ENCODE measurements at regions not wholly inside any gene's neighbourhood (a gene's known extent, or its start where the extent isn't known, plus 50 kb on each side); places are given as distances from the start of the nearest gene placed in this dataset.

- WGBS, 2 donors, result 70 to 73% methylated on average over 9 to 20 of the region's 20 CpGs
- no peak for DNase-seq
- intact Hi-C loops (cut with DNase I; ENCODE audit: low total_unique reads), result no loop called here
- no peaks in the 10 kb centered on the region for H3K4me1 ChIP-seq
- no peaks in the 10 kb centered on the region for H3K9me3 ChIP-seq
- H3K4me3 ChIP-seq, result no peak overlapping the region
- TF ChIP-seq, protein P1, sequence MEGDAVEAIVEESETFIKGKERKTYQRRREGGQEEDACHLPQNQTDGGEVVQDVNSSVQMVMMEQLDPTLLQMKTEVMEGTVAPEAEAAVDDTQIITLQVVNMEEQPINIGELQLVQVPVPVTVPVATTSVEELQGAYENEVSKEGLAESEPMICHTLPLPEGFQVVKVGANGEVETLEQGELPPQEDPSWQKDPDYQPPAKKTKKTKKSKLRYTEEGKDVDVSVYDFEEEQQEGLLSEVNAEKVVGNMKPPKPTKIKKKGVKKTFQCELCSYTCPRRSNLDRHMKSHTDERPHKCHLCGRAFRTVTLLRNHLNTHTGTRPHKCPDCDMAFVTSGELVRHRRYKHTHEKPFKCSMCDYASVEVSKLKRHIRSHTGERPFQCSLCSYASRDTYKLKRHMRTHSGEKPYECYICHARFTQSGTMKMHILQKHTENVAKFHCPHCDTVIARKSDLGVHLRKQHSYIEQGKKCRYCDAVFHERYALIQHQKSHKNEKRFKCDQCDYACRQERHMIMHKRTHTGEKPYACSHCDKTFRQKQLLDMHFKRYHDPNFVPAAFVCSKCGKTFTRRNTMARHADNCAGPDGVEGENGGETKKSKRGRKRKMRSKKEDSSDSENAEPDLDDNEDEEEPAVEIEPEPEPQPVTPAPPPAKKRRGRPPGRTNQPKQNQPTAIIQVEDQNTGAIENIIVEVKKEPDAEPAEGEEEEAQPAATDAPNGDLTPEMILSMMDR (IDR thresholded peaks at IDR 0.05), result no peak
- TF ChIP-seq POLR2A (IDR thresholded peaks at IDR 0.05), result no peak
- H3K36me3 ChIP-seq (ENCODE audit: low read depth, missing control alignments), result no peaks in the 10 kb centered on the region
- H3K27ac ChIP-seq, result no peak overlapping the region
- H3K27me3 ChIP-seq, result no peaks in the 10 kb centered on the region
Observed at GRCh38 chr4:1518997-1519700, 112.9 kb upstream of the NKX1-1 start.

GRCh38 chr4:1517592-1518411 lies 111.6 kb upstream of the NKX1-1 start:
- intact Hi-C loops (cut with DNase I; ENCODE audit: low total_unique reads), result no loop called here
- Histone ChIP-seq H3K4me3 (no peak overlapping the region), H3K27ac (no peak overlapping the region), H3K9me3 (no peaks in the 10 kb centered on the region), H3K4me1 (no peaks in the 10 kb centered on the region), H3K27me3 (no peaks in the 10 kb centered on the region), H3K36me3 (ENCODE audit: low read depth, missing control alignments) (no peaks in the 10 kb centered on the region)
- no peak for TF ChIP-seq POLR2A (IDR thresholded peaks at IDR 0.05)
- TF ChIP-seq, protein P1 (IDR thresholded peaks at IDR 0.05), result no peak
- no peak for DNase-seq
- 83 to 88% methylated on average over 18 to 22 of the region's 22 CpGs for WGBS, 2 donors

DNA sequence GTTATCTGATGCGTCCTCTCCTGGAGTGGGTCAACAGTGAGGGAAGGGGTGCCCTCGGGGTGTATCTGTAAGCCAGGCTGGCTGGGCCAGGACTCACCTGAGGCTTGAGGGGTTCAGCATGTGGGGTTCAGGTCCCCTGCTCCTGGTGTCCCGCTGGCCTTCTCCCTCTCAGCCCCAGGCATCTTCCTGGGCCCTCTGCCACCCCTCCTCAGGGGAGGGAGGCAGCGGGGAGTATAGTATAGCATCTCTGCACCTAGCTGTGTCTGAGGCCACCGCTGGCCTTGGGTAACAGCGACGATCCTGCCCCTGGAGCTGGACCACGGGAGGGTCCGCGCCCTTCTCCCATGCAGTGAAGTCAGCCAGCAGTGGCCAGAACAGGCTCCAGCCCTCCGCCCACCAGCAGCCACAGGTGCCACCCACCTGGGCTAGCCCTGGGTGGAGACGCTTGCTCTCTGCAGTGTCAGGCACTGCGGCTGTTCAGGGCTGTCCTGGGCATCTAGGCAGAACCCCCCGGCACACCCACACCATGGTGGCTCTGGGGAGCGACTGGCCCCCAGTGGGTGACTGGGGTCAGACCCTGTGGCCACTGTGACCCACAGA lies 110.7 kb upstream of the NKX1-1 start:
- intact Hi-C loops (cut with DNase I; ENCODE audit: low total_unique reads), result no loop called here
- Histone ChIP-seq H3K9me3 (no peaks in the 10 kb centered on the region), H3K4me1 (no peaks in the 10 kb centered on the region), H3K27ac (no peak overlapping the region), H3K36me3 (ENCODE audit: low read depth, missing control alignments) (no peaks in the 10 kb centered on the region), H3K4me3 (no peak overlapping the region), H3K27me3 (no peaks in the 10 kb centered on the region)
- no peak for DNase-seq
- TF ChIP-seq POLR2A (IDR thresholded peaks at IDR 0.05), result no peak
- TF ChIP-seq, protein P1 (IDR thresholded peaks at IDR 0.05), result no peak
- WGBS, 2 donors, result 82 to 85% methylated on average over 7 to 11 of the region's 15 CpGs

DNA sequence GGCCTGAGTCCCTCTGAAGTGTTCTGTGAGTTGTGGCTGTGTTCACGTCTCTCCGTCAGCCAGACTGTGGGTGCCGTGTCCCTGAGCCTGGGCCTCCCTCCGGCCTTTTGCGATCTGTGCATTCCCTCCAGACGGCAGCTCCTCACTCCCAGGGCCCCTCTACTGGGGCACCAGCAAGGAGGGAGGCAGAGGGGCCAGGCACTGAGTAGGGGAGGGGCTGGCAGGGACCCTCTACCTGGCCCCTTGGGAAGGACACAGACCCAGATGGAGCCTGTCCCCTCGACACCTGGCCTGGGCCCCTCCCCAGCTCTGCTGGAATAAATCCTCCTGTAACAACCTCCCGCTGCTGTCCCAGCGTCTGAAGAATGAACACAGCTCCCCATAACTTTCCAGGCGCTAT lies 110.0 kb upstream of the NKX1-1 start:
- WGBS, 2 donors, result 61 to 63% methylated on average over 10 of the region's 10 CpGs
- no peak for DNase-seq
- H3K27ac ChIP-seq, result no peak overlapping the region
- no peaks in the 10 kb centered on the region for H3K9me3 ChIP-seq
- no peak for TF ChIP-seq POLR2A (IDR thresholded peaks at IDR 0.05)
- TF ChIP-seq, protein P1 (IDR thresholded peaks at IDR 0.05), result no peak
- H3K4me1 ChIP-seq, result no peaks in the 10 kb centered on the region
- intact Hi-C loops (cut with DNase I; ENCODE audit: low total_unique reads), result no loop called here
- no peak overlapping the region for H3K4me3 ChIP-seq
- H3K27me3 ChIP-seq, result no peaks in the 10 kb centered on the region
- H3K36me3 ChIP-seq (ENCODE audit: low read depth, missing control alignments), result no peaks in the 10 kb centered on the region

Data from testis (tissue), 2 donors.